Neuronal stem cell (in vitro differentiated cells): ENCODE measurements at regions not wholly inside any gene's neighbourhood (a gene's known extent, or its start where the extent isn't known, plus 50 kb on each side); places are given as distances from the start of the nearest gene placed in this dataset.

Experiments used
- DNase-seq: peaks from one replicate; pipeline ENCODE4 v3.0.0-alpha.2; 2013; ENCODE audit warnings: low spot score
- H2AFZ ChIP-seq: one replicate; pipeline ENCODE4 v1.6.1; 2013; ENCODE audit warnings: mild to moderate bottlenecking, low read length, inconsistent platforms
- H2AK5ac ChIP-seq: 2 replicates; pipeline ENCODE4 v1.6.1; 2013; ENCODE audit warnings: low read depth, mild to moderate bottlenecking, inconsistent platforms, low read length, moderate library complexity, mixed read lengths
- H2BK120ac ChIP-seq: 2 replicates; pipeline ENCODE4 v1.6.1; 2013; ENCODE audit warnings: low read depth, mild to moderate bottlenecking, inconsistent platforms, low read length, moderate library complexity, mixed read lengths
- H2BK12ac ChIP-seq: one replicate; pipeline ENCODE4 v1.6.1; 2013; ENCODE audit warnings: low read length, inconsistent platforms
- H2BK15ac ChIP-seq: 2 replicates; pipeline ENCODE4 v1.6.1; 2013; ENCODE audit warnings: mild to moderate bottlenecking, low read length, inconsistent platforms, mixed read lengths
- H2BK5ac ChIP-seq: one replicate; pipeline ENCODE4 v1.6.1; 2013; ENCODE audit warnings: inconsistent platforms, mild to moderate bottlenecking, low read length, moderate library complexity
- H3K14ac ChIP-seq: one replicate; pipeline ENCODE4 v1.6.1; 2013; ENCODE audit warnings: low read length, inconsistent platforms
- H3K18ac ChIP-seq: 2 replicates; pipeline ENCODE4 v1.6.1; 2013; ENCODE audit warnings: low read length, inconsistent platforms
- H3K23ac ChIP-seq: 2 replicates; pipeline ENCODE4 v1.6.1; 2013; ENCODE audit warnings: low read depth, mild to moderate bottlenecking, mixed read lengths, low read length, inconsistent platforms; ENCODE audit not compliant: poor library complexity
- H3K27ac ChIP-seq: replicated peaks from 3 replicates; pipeline ENCODE4 v1.5.1; 2013; ENCODE audit warnings: low read length, inconsistent platforms
- H3K27me3 ChIP-seq, 3 experiments: 2 replicates each; pipeline ENCODE4 v1.6.1; 2013; ENCODE audit warnings: low read length in 3 of 3, mild to moderate bottlenecking in 2 of 3, inconsistent platforms in 1 of 3, low read depth in 1 of 3, mixed read lengths in 1 of 3, moderate library complexity in 1 of 3; ENCODE audit not compliant: control insufficient read depth in 3 of 3, insufficient read depth in 3 of 3
- H3K36me3 ChIP-seq, 2 donors: replicated peaks in 1 of 2; 2 replicates each; pipeline ENCODE4 v1.6.1; 2013; ENCODE audit warnings: low read length in 2 of 2; ENCODE audit not compliant: control insufficient read depth in 2 of 2, insufficient read depth in 2 of 2
- H3K4ac ChIP-seq: 2 replicates; pipeline ENCODE4 v1.6.1; 2013; ENCODE audit warnings: inconsistent platforms, mild to moderate bottlenecking, low read length, moderate library complexity
- H3K4me1 ChIP-seq, 2 donors: 1 replicate in 1 of 2; 2 replicates in 1 of 2; pipeline ENCODE4 v1.6.1; 2013; ENCODE audit warnings: low read length in 2 of 2, low read depth in 1 of 2; ENCODE audit not compliant: control insufficient read depth in 2 of 2, insufficient read depth in 1 of 2
- H3K4me2 ChIP-seq: one replicate; pipeline ENCODE4 v1.6.1; 2013; ENCODE audit warnings: mild to moderate bottlenecking, low read length, inconsistent platforms; ENCODE audit not compliant: insufficient read depth, poor library complexity, severe bottlenecking
- H3K4me3 ChIP-seq, 2 donors: 2 replicates each; pipeline ENCODE4 v1.5.1; 2013; ENCODE audit warnings: low read length in 2 of 2, mild to moderate bottlenecking in 2 of 2, inconsistent platforms in 1 of 2, moderate library complexity in 1 of 2
- H3K79me1 ChIP-seq: one replicate; pipeline ENCODE4 v1.6.1; 2013; ENCODE audit warnings: low read depth, mild to moderate bottlenecking, inconsistent platforms, low read length, moderate library complexity
- H3K9ac ChIP-seq: one replicate; pipeline ENCODE4 v1.6.1; 2013; ENCODE audit warnings: mild to moderate bottlenecking, low read depth, low read length, inconsistent platforms; ENCODE audit not compliant: poor library complexity
- H3K9me3 ChIP-seq, 2 donors: replicated peaks in 1 of 2; 2 replicates each; pipeline versions ENCODE3 to v1.6.1; 2013; ENCODE audit warnings: low read length in 2 of 2, mild to moderate bottlenecking in 2 of 2, inconsistent platforms in 1 of 2, low read depth in 1 of 2, mixed read lengths in 1 of 2, moderate library complexity in 1 of 2; ENCODE audit not compliant: control insufficient read depth in 2 of 2, insufficient read depth in 1 of 2
- H4K8ac ChIP-seq: one replicate; pipeline ENCODE4 v1.6.1; 2013; ENCODE audit warnings: low read depth, mild to moderate bottlenecking, inconsistent platforms, low read length, moderate library complexity
- H4K91ac ChIP-seq: one replicate; pipeline ENCODE4 v1.6.1; 2013; ENCODE audit warnings: low read length, low read depth, mild to moderate bottlenecking, inconsistent platforms; ENCODE audit not compliant: poor library complexity
- WGBS, 2 donors: extraction: QIAGEN DNeasy Blood & Tissue Kit; methylation state at CpG; one replicate each; pipeline ENCODE4 v1.1.7; 2013; ENCODE audit warnings: missing lambda C conversion rate in 2 of 2, mixed read lengths in 1 of 2; ENCODE audit not compliant: insufficient read length in 2 of 2, insufficient replicate concordance in 1 of 2; ENCODE audit errors: extremely low coverage in 2 of 2; 5-methylcytosine and 5-hydroxymethylcytosine counted together

- no CpG with 5 or more reads among the region's 5 CpGs for whole genome bisulfite sequencing, 2 donors
- no peaks in the 10 kb centered on the region for H3K27me3 ChIP-seq
These were observed 213.5 kb downstream of the CYRIA start for GRCh38 chr2:16452123-16452522.

GRCh38 chr2:16446706-16447105 is 218.9 kb downstream of the CYRIA start:
- no peak overlapping the region for H3K4ac ChIP-seq
- no peak overlapping the region for H2AK5ac ChIP-seq

More at GRCh38 chr2:16452123-16452522, 213.5 kb downstream of the CYRIA start:
- H2BK5ac ChIP-seq = no peak overlapping the region
- no peak overlapping the region for H2BK15ac ChIP-seq
- H3K27ac ChIP-seq = no peak overlapping the region
- no peak for DNase-seq
- no peak overlapping the region for H2AFZ ChIP-seq
- no peak overlapping the region for H3K4ac ChIP-seq
- no peak overlapping the region for H3K18ac ChIP-seq
- H3K9me3 ChIP-seq = no peaks in the 10 kb centered on the region
- H3K23ac ChIP-seq = no peak overlapping the region
- no peak overlapping the region for H2BK120ac ChIP-seq
- no peak overlapping the region for H2AK5ac ChIP-seq
- no peaks in the 10 kb centered on the region for H3K4me1 ChIP-seq
- H4K91ac ChIP-seq = no peak overlapping the region
- H3K9ac ChIP-seq = no peak overlapping the region
- no peaks in the 10 kb centered on the region for H3K36me3 ChIP-seq
- no peaks in the 10 kb centered on the region for H3K79me1 ChIP-seq
- no peak overlapping the region for H3K4me2 ChIP-seq
- no peak overlapping the region for H4K8ac ChIP-seq
- H2BK12ac ChIP-seq = no peak overlapping the region
- H3K4me3 ChIP-seq = no peak overlapping the region
- no peak overlapping the region for H3K14ac ChIP-seq

GRCh38 chr2:16442971-16443370 is 222.7 kb downstream of the CYRIA start:
- Histone ChIP-seq H2BK15ac (no peak overlapping the region), H4K8ac (no peak overlapping the region), H3K23ac (no peak overlapping the region), H3K36me3 (no peaks in the 10 kb centered on the region), H2AFZ (no peak overlapping the region), H3K14ac (no peak overlapping the region), H3K9me3 (no peaks in the 10 kb centered on the region), H2BK5ac (no peak overlapping the region), H3K4ac (no peak overlapping the region), H3K4me2 (no peak overlapping the region), H2AK5ac (no peak overlapping the region), H3K27ac (no peak overlapping the region), H3K79me1 (no peaks in the 10 kb centered on the region), H2BK12ac (no peak overlapping the region), H3K27me3 (no peaks in the 10 kb centered on the region), H3K18ac (no peak overlapping the region), H2BK120ac (no peak overlapping the region), H3K4me3 (no peak overlapping the region), H3K9ac (no peak overlapping the region), H3K4me1 (no peaks in the 10 kb centered on the region), H4K91ac (no peak overlapping the region)
- WGBS, 2 donors = no CpG with 5 or more reads among the region's 1 CpG
- no peak for DNase-seq

More at GRCh38 chr2:16446706-16447105, 218.9 kb downstream of the CYRIA start:
- H2AFZ ChIP-seq = no peak overlapping the region
- H2BK15ac ChIP-seq = no peak overlapping the region
- no peak overlapping the region for H3K4me2 ChIP-seq
- H4K8ac ChIP-seq = no peak overlapping the region
- H2BK5ac ChIP-seq = no peak overlapping the region
- no peak overlapping the region for H2BK120ac ChIP-seq
- no peaks in the 10 kb centered on the region for H3K36me3 ChIP-seq
- no peaks in the 10 kb centered on the region for H3K27me3 ChIP-seq
- H4K91ac ChIP-seq = no peak overlapping the region
- no peak overlapping the region for H3K23ac ChIP-seq
- no peaks in the 10 kb centered on the region for H3K4me1 ChIP-seq
- no peak overlapping the region for H3K27ac ChIP-seq
- no peak overlapping the region for H3K4me3 ChIP-seq
- DNase-seq = no peak
- H3K9me3 ChIP-seq = no peaks in the 10 kb centered on the region
- H3K14ac ChIP-seq = no peak overlapping the region
- no peaks in the 10 kb centered on the region for H3K79me1 ChIP-seq
- H2BK12ac ChIP-seq = no peak overlapping the region
- no peak overlapping the region for H3K18ac ChIP-seq
- no peak overlapping the region for H3K9ac ChIP-seq
- no CpG with 5 or more reads among the region's 1 CpG for WGBS, 2 donors

DNA sequence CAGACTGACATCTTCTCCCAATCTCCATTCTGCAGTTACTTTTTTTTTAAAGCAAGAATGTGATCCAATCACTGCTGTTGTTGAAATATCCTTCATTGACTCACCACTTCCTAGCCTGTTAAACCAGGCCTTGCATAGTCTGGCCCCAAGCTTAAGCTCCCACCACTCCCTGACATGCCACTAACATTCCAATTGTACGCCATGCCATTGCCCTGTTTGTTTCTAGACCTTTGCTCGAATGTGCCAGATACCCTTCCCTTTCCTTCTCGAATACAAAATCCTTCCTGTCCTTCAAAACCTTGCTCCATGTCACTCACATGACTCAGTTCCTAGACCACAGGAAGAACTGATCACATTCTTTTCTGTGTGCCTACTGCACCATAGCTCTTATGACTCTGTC is 224.2 kb downstream of the CYRIA start:
- Histone ChIP-seq H3K4me3 (no peak overlapping the region), H2BK12ac (no peak overlapping the region), H3K9ac (no peak overlapping the region), H2BK120ac (no peak overlapping the region), H4K91ac (no peak overlapping the region), H2AFZ (no peak overlapping the region), H3K36me3 (no peaks in the 10 kb centered on the region), H3K4me2 (no peak overlapping the region), H2BK5ac (no peak overlapping the region), H3K27ac (no peak overlapping the region), H3K9me3 (no peaks in the 10 kb centered on the region), H3K18ac (no peak overlapping the region), H4K8ac (no peak overlapping the region), H3K14ac (no peak overlapping the region), H3K4ac (no peak overlapping the region), H2AK5ac (no peak overlapping the region), H2BK15ac (no peak overlapping the region), H3K23ac (no peak overlapping the region), H3K79me1 (no peaks in the 10 kb centered on the region), H3K4me1 (no peaks in the 10 kb centered on the region), H3K27me3 (no peaks in the 10 kb centered on the region)
- DNase-seq = no peak
- WGBS, 2 donors = no CpG with 5 or more reads among the region's 3 CpGs
